Mucosa of descending colon (tissue), 3 donors: ENCODE measurements at regions not wholly inside any gene's neighbourhood (a gene's known extent, or its start where the extent isn't known, plus 50 kb on each side); places are given as distances from the start of the nearest gene placed in this dataset.
A peak's percentile ranks its signal among the peaks of the same experiment; 100 is the strongest.

Experiments used
- ATAC-seq: fragments of 200-7000 bp; cut with Tn5 transposase; one replicate; pipeline ENCODE4 v1.9.1; 2020; ENCODE audit warnings: mild to moderate bottlenecking, moderate library complexity
- DNase-seq, 3 donors: peaks; one replicate each; pipeline ENCODE4 v3.0.0-alpha.2; 2020
- H3K36me3 ChIP-seq: fragments of 200-600 bp; one replicate; pipeline ENCODE4 v1.8.0; 2021; ENCODE audit warnings: low read depth, mild to moderate bottlenecking
- H3K4me1 ChIP-seq: fragments of 200-600 bp; one replicate; pipeline ENCODE4 v1.8.0; 2021; ENCODE audit warnings: low read depth, mild to moderate bottlenecking
- H3K4me3 ChIP-seq: fragments of 200-600 bp; one replicate; pipeline ENCODE4 v1.8.0; 2021; ENCODE audit warnings: mild to moderate bottlenecking
- H3K9me3 ChIP-seq: fragments of 200-600 bp; one replicate; pipeline ENCODE4 v1.8.0; 2021; ENCODE audit warnings: mild to moderate bottlenecking
- intact Hi-C, 2 donors: fragments of 100-400 bp; cut with DNase I in 1 of 2; cut with micrococcal nuclease in 1 of 2; formaldehyde crosslinking; loops; one replicate each; pipeline versions ENCODE4 v1.11.0 to v1.11.1; 2022; cut with DNase I, micrococcal nuclease
- TF ChIP-seq, protein P1 (sequence below): fragments of 200-600 bp; IDR thresholded peaks from one replicate; pipeline ENCODE4 v1.8.0; 2022; ENCODE audit warnings: antibody characterized with exemption, mild to moderate bottlenecking
- donor health status: DM: no; HTN: no; CAD: no; lungs with moderate emphysema.
- donor health status: DM: no; HTN: no; CAD: no.
- donor health status: DM: no; HTN: yes; CAD: no.

DNA sequence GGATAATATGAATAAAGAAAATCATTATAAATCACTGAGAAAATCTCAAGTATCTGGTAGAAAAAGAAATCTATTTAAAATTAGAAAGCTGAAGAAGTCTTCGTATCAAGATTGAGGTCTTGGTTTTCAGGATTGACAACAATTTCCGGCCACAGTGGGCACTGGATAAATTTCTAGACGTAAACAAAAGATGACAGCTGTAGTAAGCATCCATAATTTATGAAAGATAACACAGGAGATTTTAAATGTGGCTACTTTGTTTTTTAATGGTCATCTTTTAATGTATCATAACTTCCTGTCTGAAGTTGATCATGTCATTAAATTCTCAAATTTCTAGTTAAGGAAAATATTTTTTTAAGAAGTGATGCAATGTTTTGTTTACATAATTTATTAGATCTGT is 444.2 kb downstream of the HTR1B start:
- DNase-seq: no peak
- no peak overlapping the region for H3K4me3 ChIP-seq
- H3K9me3 ChIP-seq: peaks cover 4% of the 10 kb centered on the region
- no peaks in the 10 kb centered on the region for H3K36me3 ChIP-seq
- intact Hi-C loops: no loop called here
- TF ChIP-seq, protein P1, sequence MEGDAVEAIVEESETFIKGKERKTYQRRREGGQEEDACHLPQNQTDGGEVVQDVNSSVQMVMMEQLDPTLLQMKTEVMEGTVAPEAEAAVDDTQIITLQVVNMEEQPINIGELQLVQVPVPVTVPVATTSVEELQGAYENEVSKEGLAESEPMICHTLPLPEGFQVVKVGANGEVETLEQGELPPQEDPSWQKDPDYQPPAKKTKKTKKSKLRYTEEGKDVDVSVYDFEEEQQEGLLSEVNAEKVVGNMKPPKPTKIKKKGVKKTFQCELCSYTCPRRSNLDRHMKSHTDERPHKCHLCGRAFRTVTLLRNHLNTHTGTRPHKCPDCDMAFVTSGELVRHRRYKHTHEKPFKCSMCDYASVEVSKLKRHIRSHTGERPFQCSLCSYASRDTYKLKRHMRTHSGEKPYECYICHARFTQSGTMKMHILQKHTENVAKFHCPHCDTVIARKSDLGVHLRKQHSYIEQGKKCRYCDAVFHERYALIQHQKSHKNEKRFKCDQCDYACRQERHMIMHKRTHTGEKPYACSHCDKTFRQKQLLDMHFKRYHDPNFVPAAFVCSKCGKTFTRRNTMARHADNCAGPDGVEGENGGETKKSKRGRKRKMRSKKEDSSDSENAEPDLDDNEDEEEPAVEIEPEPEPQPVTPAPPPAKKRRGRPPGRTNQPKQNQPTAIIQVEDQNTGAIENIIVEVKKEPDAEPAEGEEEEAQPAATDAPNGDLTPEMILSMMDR: no peak
- no peaks in the 10 kb centered on the region for H3K4me1 ChIP-seq
- no peak for ATAC-seq

DNA sequence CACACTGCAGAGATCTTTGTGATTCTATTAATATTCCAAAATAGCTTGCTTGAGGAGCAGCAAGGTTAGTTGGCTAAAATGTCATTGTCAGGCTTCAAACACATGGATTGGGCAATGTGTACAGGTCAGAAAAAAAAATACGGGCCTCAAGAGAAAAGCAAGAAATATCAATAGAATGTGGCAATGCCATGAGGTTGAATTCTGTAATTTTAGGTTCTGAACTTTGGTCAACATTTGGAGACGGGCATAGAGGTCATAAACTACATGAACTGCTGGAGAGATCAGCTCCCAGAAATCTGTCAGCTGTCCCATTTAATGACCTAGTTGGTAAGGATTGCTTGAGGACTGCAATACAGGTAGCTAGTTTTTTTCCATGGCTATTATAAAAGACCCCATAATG is 445.8 kb downstream of the HTR1B start:
- intact Hi-C loops: no loop called here
- Histone ChIP-seq H3K9me3 (peaks cover 4% of the 10 kb centered on the region), H3K4me3 (no peak overlapping the region), H3K4me1 (no peaks in the 10 kb centered on the region), H3K36me3 (no peaks in the 10 kb centered on the region)
- ATAC-seq (no peak), DNase-seq (no peak)
- TF ChIP-seq, protein P1: no peak

DNA sequence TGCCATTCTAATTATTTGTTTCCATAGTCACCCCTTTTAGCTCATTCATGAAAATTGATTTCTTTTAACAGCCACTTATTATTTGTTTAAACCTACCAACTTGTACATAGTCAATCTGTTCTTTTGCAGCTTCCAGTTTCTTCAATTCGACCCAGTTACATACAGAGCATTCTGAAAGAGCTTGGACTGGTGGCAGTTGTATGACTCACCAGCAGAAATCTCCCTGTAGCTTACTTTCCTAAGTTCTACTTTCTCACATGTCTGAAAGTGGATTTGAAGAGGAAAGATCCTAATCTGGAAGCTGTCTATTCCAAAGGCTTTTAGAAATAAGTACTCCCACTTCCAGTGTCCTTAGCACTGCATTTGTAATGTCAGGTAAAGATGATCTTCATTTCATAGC is 447.9 kb downstream of the HTR1B start:
- no peak for ATAC-seq
- Histone ChIP-seq H3K9me3 (peaks cover 7% of the 10 kb centered on the region), H3K4me3 (no peak overlapping the region), H3K36me3 (no peaks in the 10 kb centered on the region), H3K4me1 (no peaks in the 10 kb centered on the region)
- intact Hi-C loops: no loop called here
- DNase-seq: no peak
- TF ChIP-seq, protein P1: no peak

DNA sequence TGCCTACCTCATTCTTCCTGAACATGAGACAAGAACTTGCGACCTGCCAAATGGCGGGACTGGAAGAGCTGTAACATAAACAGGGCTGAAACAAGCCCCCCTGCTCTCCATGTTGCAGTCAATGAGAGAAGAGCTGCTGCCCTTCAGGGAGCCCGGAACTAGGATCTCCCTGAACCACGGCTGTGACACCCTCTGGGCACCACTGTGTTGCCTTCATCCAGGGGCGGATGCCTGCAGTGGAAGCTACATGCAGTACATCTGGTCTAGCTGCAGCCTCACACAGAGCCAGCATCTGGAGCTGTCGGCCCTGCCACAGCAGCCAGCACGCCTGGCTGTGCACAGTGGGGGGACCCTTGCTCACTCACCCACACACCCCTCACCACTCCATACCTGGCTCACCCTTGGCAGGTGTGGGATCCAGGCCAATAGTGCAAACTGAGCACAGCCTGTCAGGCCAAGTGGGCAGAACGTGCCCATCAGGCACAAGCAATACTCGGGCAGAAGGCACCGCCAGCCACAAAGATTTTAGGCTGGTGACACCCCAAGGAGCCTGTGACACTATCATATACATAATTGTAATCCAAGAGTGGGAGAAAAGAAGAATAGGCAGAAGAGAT is 451.3 kb downstream of the HTR1B start:
- TF ChIP-seq, protein P1: no peak
- Histone ChIP-seq H3K4me1 (no peaks in the 10 kb centered on the region), H3K36me3 (no peaks in the 10 kb centered on the region), H3K9me3 (peaks cover 23% of the 10 kb centered on the region), H3K4me3 (no peak overlapping the region)
- intact Hi-C loops: no loop called here
- ATAC-seq: no peak
- no peak for DNase-seq

DNA sequence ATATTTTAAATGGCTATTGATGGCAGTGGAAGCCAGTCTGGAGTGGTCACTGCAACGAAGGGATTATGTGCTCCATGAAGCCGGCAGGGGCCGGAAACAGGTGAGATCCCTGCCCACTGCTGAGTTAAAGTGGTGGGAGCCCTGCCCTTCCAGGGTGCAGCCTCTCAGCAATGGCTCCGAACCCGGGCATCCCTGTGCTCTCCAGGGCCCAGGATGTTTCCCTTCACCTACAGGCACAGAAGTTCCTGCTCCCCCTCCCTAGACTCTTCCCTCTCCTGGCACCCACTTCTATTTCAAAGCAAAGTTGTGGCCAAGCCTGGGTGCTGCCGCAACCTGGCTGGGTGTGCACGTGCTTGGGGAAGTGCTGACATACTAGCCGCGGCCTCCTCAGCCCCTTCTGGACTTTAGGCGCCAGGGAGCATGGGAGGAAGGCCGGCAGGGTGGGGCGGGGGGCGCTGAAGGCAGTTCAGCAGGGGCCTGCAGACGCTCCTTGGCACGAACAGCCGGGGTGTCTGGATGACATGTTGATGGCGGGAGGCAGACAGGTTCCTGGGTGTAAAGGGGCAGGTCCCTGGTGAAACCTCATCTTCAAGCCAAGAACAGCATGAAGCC is 452.3 kb downstream of the HTR1B start:
- Histone ChIP-seq H3K36me3 (no peaks in the 10 kb centered on the region), H3K4me3 (no peak overlapping the region), H3K9me3 (peaks cover 32% of the 10 kb centered on the region), H3K4me1 (no peaks in the 10 kb centered on the region)
- intact Hi-C loops: no loop called here
- DNase-seq (peak in 1 of 3 donors; percentile 31), ATAC-seq (no peak)
- TF ChIP-seq, protein P1: no peak

DNA sequence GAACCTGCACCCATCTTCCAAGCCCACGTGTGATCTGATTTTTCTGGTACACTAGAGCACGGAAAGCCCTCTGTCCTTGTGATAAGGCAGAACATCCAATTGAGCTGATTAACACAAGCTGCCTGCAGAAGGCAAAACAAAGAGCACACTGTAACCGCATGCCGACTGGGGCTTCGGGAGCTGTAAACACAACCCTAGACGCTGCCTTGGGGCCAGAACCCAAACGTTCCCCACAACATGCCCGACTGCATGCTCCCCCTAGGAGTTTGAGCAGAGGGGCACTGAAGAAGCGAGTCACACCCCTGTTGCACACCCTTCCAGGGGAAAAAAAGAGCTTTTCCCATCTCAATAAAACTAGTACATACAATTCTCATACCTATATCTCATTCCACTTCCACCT is 470.7 kb downstream of the HTR1B start:
- intact Hi-C loops: no loop called here
- TF ChIP-seq, protein P1: no peak

More for the DNA sequence above, 470.7 kb downstream of the HTR1B start:
- no peak for DNase-seq
- no peak for ATAC-seq
- Histone ChIP-seq H3K36me3 (no peaks in the 10 kb centered on the region), H3K4me3 (no peak overlapping the region), H3K9me3 (peaks cover 47% of the 10 kb centered on the region), H3K4me1 (no peaks in the 10 kb centered on the region)
